GM18520 (cell line): ENCODE measurements at regions not wholly inside any gene's neighbourhood (a gene's known extent, or its start where the extent isn't known, plus 50 kb on each side); places are given as distances from the start of the nearest gene placed in this dataset.
"Not testable (repeated sequence)": the region's sequence is repeated elsewhere in the genome, so short reads cannot be mapped to it uniquely, and the experiment has no call there.

Source experiments
- ATAC-seq: cut with Tn5 transposase; IDR thresholded peaks from one replicate; pipeline ENCODE4 v1.9.1; 2021; ENCODE audit not compliant: unreplicated experiment

- not testable (repeated sequence) for ATAC-seq
Observed at GRCh38 chr18:71303743-71304142, 1014.9 kb downstream of the SOCS6 start.

GRCh38 chr18:71301596-71301995 is 1012.8 kb downstream of the SOCS6 start:
- no peak for ATAC-seq

GRCh38 chr18:71294201-71294600 is 1005.4 kb downstream of the SOCS6 start:
- ATAC-seq, result not testable (repeated sequence)

GRCh38 chr18:71293322-71293721 is 1004.5 kb downstream of the SOCS6 start:
- ATAC-seq, result no peak

- no peak for ATAC-seq
Observed at GRCh38 chr18:71287268-71287667, 998.4 kb downstream of the SOCS6 start.

- no peak for ATAC-seq
Observed at GRCh38 chr18:71252351-71252865, 963.6 kb downstream of the SOCS6 start.

- no peak for ATAC-seq
Observed at GRCh38 chr18:71250191-71250590, 961.3 kb downstream of the SOCS6 start.

GRCh38 chr18:71249791-71250190 is 960.9 kb downstream of the SOCS6 start:
- ATAC-seq, result no peak

GRCh38 chr18:71242981-71243380 is 954.1 kb downstream of the SOCS6 start:
- no peak for ATAC-seq

- no peak for ATAC-seq
Observed at GRCh38 chr18:71238974-71239624, 950.3 kb downstream of the SOCS6 start.

GRCh38 chr18:71237641-71238040 is 948.8 kb downstream of the SOCS6 start:
- no peak for ATAC-seq

- ATAC-seq, result no peak
Observed at GRCh38 chr18:71233177-71233576, 944.3 kb downstream of the SOCS6 start.

GRCh38 chr18:71223486-71223885 is 934.6 kb downstream of the SOCS6 start:
- no peak for ATAC-seq

- ATAC-seq, result no peak
Observed at GRCh38 chr18:71221405-71221804, 932.6 kb downstream of the SOCS6 start.

- ATAC-seq, result not testable (repeated sequence)
Observed at GRCh38 chr18:71212739-71213138, 923.9 kb downstream of the SOCS6 start.

- no peak for ATAC-seq
Observed at GRCh38 chr18:71212222-71212621, 923.4 kb downstream of the SOCS6 start.

GRCh38 chr18:71209944-71210343 is 921.1 kb downstream of the SOCS6 start:
- no peak for ATAC-seq

GRCh38 chr18:71194438-71194837 is 905.6 kb downstream of the SOCS6 start:
- ATAC-seq, result no peak

GRCh38 chr18:71189581-71189980 is 900.7 kb downstream of the SOCS6 start:
- no peak for ATAC-seq

GRCh38 chr18:71168557-71169145 is 879.8 kb downstream of the SOCS6 start:
- ATAC-seq, result no peak

- ATAC-seq, result no peak
Observed at GRCh38 chr18:71136487-71136886, 847.6 kb downstream of the SOCS6 start.

- ATAC-seq, result no peak
Observed at GRCh38 chr18:71134122-71134521, 845.3 kb downstream of the SOCS6 start.

- no peak for ATAC-seq
Observed at GRCh38 chr18:71131918-71132317, 843.1 kb downstream of the SOCS6 start.
